HL-60 (cell line): ENCODE measurements at regions not wholly inside any gene's neighbourhood (a gene's known extent, or its start where the extent isn't known, plus 50 kb on each side); places are given as distances from the start of the nearest gene placed in this dataset.

Experiments used
- DNase-seq, 2 experiments: peaks; one replicate each; pipeline ENCODE4 v3.0.0-alpha.2; 2010 to 2020; ENCODE audit warnings: low read depth in 1 of 2, low spot score in 1 of 2
- H3K27ac ChIP-seq: fragments of 250-450 bp; sonication (Bioruptor Pico); replicated peaks from 2 replicates; pipeline ENCODE4 v1.5.1; 2020; ENCODE audit warnings: mild to moderate bottlenecking, moderate library complexity
- H3K27me3 ChIP-seq: fragments of 250-450 bp; sonication (Bioruptor Pico); 2 replicates; pipeline ENCODE4 v1.5.1; 2021; ENCODE audit warnings: mild to moderate bottlenecking, moderate library complexity; ENCODE audit not compliant: insufficient read depth, poor library complexity, severe bottlenecking
- H3K4me3 ChIP-seq: replicated peaks from 2 replicates; pipeline ENCODE4 v1.5.1; 2011; ENCODE audit warnings: mild to moderate bottlenecking, control low read depth, low read length; ENCODE audit not compliant: insufficient read depth
- GABPA ChIP-seq: IDR thresholded peaks from 2 replicates; pipeline ENCODE4 v1.6.1; 2012; ENCODE audit warnings: low read depth
- POLR2AphosphoS5 ChIP-seq: IDR thresholded peaks from 2 replicates; pipeline ENCODE4 v1.6.1; 2012; ENCODE audit warnings: low read depth
- SPI1 ChIP-seq: IDR thresholded peaks from 2 replicates; pipeline ENCODE4 v1.6.1; 2012; ENCODE audit warnings: low read depth, mild to moderate bottlenecking, borderline replicate concordance
- TF ChIP-seq, protein P1 (sequence below): IDR thresholded peaks from 2 replicates; pipeline ENCODE4 v1.6.1; 2012; ENCODE audit warnings: low read depth; ENCODE audit not compliant: insufficient replicate concordance
- TF ChIP-seq, protein P2 (sequence below): IDR thresholded peaks from one replicate; pipeline ENCODE4 v1.5.1; 2011; ENCODE audit warnings: low read length, control low read depth, inconsistent platforms; ENCODE audit not compliant: insufficient read depth

DNA sequence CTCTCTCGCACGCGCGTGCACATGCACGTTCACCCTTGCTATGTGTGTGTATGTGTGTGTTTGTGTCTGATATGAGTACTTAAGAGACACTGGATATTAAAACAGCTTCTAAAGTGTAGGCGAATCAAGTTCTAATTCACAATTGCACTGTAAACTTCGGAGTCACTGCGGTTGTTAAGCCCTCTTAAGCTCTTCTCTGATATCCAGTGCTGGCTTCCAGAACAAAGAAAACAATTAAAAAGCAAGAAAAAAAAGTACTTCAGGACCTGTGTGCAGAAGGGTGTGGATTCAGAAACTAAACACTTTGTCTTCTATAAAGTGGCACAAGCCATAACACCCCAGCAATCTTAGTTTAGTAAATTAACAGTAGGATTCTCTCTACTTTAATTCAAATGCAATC, 300.2 kb downstream of the PCDH7 start:
- Histone ChIP-seq H3K27me3 (no peaks in the 10 kb centered on the region), H3K4me3 (no peak overlapping the region), H3K27ac (no peak overlapping the region)
- TF ChIP-seq GABPA (no peak), SPI1 (no peak), POLR2AphosphoS5 (no peak)
- TF ChIP-seq, protein P1, sequence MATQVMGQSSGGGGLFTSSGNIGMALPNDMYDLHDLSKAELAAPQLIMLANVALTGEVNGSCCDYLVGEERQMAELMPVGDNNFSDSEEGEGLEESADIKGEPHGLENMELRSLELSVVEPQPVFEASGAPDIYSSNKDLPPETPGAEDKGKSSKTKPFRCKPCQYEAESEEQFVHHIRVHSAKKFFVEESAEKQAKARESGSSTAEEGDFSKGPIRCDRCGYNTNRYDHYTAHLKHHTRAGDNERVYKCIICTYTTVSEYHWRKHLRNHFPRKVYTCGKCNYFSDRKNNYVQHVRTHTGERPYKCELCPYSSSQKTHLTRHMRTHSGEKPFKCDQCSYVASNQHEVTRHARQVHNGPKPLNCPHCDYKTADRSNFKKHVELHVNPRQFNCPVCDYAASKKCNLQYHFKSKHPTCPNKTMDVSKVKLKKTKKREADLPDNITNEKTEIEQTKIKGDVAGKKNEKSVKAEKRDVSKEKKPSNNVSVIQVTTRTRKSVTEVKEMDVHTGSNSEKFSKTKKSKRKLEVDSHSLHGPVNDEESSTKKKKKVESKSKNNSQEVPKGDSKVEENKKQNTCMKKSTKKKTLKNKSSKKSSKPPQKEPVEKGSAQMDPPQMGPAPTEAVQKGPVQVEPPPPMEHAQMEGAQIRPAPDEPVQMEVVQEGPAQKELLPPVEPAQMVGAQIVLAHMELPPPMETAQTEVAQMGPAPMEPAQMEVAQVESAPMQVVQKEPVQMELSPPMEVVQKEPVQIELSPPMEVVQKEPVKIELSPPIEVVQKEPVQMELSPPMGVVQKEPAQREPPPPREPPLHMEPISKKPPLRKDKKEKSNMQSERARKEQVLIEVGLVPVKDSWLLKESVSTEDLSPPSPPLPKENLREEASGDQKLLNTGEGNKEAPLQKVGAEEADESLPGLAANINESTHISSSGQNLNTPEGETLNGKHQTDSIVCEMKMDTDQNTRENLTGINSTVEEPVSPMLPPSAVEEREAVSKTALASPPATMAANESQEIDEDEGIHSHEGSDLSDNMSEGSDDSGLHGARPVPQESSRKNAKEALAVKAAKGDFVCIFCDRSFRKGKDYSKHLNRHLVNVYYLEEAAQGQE, result no peak
- TF ChIP-seq, protein P2, sequence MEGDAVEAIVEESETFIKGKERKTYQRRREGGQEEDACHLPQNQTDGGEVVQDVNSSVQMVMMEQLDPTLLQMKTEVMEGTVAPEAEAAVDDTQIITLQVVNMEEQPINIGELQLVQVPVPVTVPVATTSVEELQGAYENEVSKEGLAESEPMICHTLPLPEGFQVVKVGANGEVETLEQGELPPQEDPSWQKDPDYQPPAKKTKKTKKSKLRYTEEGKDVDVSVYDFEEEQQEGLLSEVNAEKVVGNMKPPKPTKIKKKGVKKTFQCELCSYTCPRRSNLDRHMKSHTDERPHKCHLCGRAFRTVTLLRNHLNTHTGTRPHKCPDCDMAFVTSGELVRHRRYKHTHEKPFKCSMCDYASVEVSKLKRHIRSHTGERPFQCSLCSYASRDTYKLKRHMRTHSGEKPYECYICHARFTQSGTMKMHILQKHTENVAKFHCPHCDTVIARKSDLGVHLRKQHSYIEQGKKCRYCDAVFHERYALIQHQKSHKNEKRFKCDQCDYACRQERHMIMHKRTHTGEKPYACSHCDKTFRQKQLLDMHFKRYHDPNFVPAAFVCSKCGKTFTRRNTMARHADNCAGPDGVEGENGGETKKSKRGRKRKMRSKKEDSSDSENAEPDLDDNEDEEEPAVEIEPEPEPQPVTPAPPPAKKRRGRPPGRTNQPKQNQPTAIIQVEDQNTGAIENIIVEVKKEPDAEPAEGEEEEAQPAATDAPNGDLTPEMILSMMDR, result no peak
- no peak for DNase-seq

DNA sequence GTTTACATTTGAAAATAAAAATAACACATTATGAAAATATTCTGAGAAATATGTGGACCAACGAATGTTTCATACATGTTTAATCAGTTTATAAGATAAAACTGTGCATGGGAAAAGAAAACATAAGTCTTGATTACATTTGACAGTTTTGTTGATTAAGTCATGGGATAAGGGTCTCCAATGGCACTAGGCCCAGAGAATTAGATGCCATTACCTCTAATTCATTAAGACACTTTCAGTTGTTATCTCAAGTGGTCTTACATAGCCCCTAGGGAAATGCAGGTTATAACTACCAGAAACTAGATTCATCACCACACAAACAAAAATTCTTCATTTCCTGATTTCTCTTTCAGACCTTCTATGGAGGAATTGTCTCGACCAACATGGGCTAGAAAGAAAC, 300.8 kb downstream of the PCDH7 start:
- no peak for DNase-seq
- no peaks in the 10 kb centered on the region for H3K27me3 ChIP-seq
- H3K4me3 ChIP-seq, result no peak overlapping the region
- no peak overlapping the region for H3K27ac ChIP-seq
- TF ChIP-seq POLR2AphosphoS5 (no peak), GABPA (no peak), SPI1 (no peak)
- TF ChIP-seq, protein P2, result no peak
- TF ChIP-seq, protein P1, result no peak

DNA sequence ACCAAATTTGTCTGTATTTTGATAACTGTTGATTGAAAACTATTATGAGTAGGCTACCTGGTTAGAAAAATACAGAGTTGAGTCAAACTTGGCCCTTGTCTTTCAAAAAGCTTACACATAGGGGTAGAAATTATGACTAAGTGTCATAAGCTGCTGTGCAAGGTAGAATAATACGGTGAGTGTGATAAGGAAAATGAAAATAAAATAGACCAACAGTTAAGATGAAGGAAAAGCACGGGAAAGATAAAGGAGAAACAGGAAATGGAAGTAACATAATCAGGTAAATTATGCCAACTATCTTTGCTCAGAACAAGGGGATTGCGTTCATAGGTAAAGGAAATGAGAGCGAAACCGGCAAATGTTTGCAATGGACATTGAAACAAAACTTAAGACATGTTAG, 302.5 kb downstream of the PCDH7 start:
- H3K27me3 ChIP-seq, result no peaks in the 10 kb centered on the region
- TF ChIP-seq, protein P1, result no peak
- TF ChIP-seq GABPA, result no peak
- TF ChIP-seq SPI1, result no peak
- no peak for TF ChIP-seq POLR2AphosphoS5
- TF ChIP-seq, protein P2, result no peak

More for the DNA sequence above, 302.5 kb downstream of the PCDH7 start:
- Histone ChIP-seq H3K4me3 (no peak overlapping the region), H3K27ac (no peak overlapping the region)
- DNase-seq, result no peak
